Prostate gland (tissue), 2 donors: ENCODE measurements at regions not wholly inside any gene's neighbourhood (a gene's known extent, or its start where the extent isn't known, plus 50 kb on each side); places are given as distances from the start of the nearest gene placed in this dataset.
"Not testable (repeated sequence)": the region's sequence is repeated elsewhere in the genome, so short reads cannot be mapped to it uniquely, and the experiment has no call there.

ENCODE experiments used
- CTCF ChIP-seq, 4 experiments: fragments of 200-600 bp in 2 of 4; fragments of 450-650 bp in 2 of 4; sonication (generic) in 2 of 4; IDR thresholded peaks; 1 replicate in 3 of 4; 2 replicates in 1 of 4; pipeline ENCODE4 v1.5.1; 2016 to 2019; ENCODE audit warnings: antibody characterized with exemption in 4 of 4, mild to moderate bottlenecking in 2 of 4, moderate library complexity in 2 of 4
- POLR2A ChIP-seq: fragments of 450-650 bp; IDR thresholded peaks from one replicate; pipeline ENCODE4 v1.6.1; 2016; ENCODE audit warnings: antibody characterized with exemption, mild to moderate bottlenecking
- POLR2AphosphoS5 ChIP-seq: sonication (generic); formaldehyde crosslinking; IDR thresholded peaks from one replicate; pipeline ENCODE4 v1.6.1; 2017; ENCODE audit warnings: antibody characterized with exemption

GRCh38 chr7:6919169-6919568 is 93.1 kb upstream of the CCZ1B start:
- TF ChIP-seq CTCF (IDR thresholded peaks at IDR 0.05); POLR2A; POLR2AphosphoS5: not testable (repeated sequence)
